ENCODE measurements at regions not wholly inside any gene's neighbourhood (a gene's known extent, or its start where the extent isn't known, plus 50 kb on each side); places are given as distances from the start of the nearest gene placed in this dataset.

GRCh38 chr3:191770541-191770940, 309.6 kb downstream of the PYDC2 start:
- no peak for DNase-seq

GRCh38 chr3:191774485-191774884, 313.5 kb downstream of the PYDC2 start:
- DNase-seq = no peak
- TF ChIP-seq CTCF (IDR thresholded peaks at IDR 0.05; ENCODE audit: low read depth, low read length) = no peak
- no peak overlapping the region for H3K27ac ChIP-seq
- no peaks in the 10 kb centered on the region for H3K27me3 ChIP-seq (ENCODE audit: insufficient read depth, low read depth, severe bottlenecking)
- H3K36me3 ChIP-seq = no peaks in the 10 kb centered on the region
- H3K4me3 ChIP-seq (ENCODE audit: low read depth, low read length) = no peak overlapping the region
- no peaks in the 10 kb centered on the region for H3K9me3 ChIP-seq (ENCODE audit: severe bottlenecking)

More at GRCh38 chr3:191770541-191770940, 309.6 kb downstream of the PYDC2 start:
- H3K9me3 ChIP-seq (ENCODE audit: severe bottlenecking) = no peaks in the 10 kb centered on the region
- H3K36me3 ChIP-seq = no peaks in the 10 kb centered on the region
- TF ChIP-seq CTCF (IDR thresholded peaks at IDR 0.05; ENCODE audit: low read depth, low read length) = no peak
- H3K27ac ChIP-seq = no peak overlapping the region
- no peak overlapping the region for H3K4me3 ChIP-seq (ENCODE audit: low read depth, low read length)
- H3K27me3 ChIP-seq (ENCODE audit: insufficient read depth, low read depth, severe bottlenecking) = no peaks in the 10 kb centered on the region

- no peak for DNase-seq
- no peaks in the 10 kb centered on the region for H3K36me3 ChIP-seq
- no peak overlapping the region for H3K4me3 ChIP-seq (ENCODE audit: low read depth, low read length)
- H3K9me3 ChIP-seq (ENCODE audit: severe bottlenecking) = no peaks in the 10 kb centered on the region
- TF ChIP-seq CTCF (IDR thresholded peaks at IDR 0.05; ENCODE audit: low read depth, low read length) = no peak
- no peaks in the 10 kb centered on the region for H3K27me3 ChIP-seq (ENCODE audit: insufficient read depth, low read depth, severe bottlenecking)
- H3K27ac ChIP-seq = no peak overlapping the region
Measured at GRCh38 chr3:191775451-191776233, 314.7 kb downstream of the PYDC2 start.

- DNase-seq = no peak
- no peak for TF ChIP-seq CTCF (IDR thresholded peaks at IDR 0.05; ENCODE audit: low read depth, low read length)
- Histone ChIP-seq H3K27me3 (ENCODE audit: insufficient read depth, low read depth, severe bottlenecking) (no peaks in the 10 kb centered on the region), H3K36me3 (no peaks in the 10 kb centered on the region), H3K27ac (no peak overlapping the region), H3K9me3 (ENCODE audit: severe bottlenecking) (no peaks in the 10 kb centered on the region), H3K4me3 (ENCODE audit: low read depth, low read length) (no peak overlapping the region)
Measured at GRCh38 chr3:191781044-191781443, 320.1 kb downstream of the PYDC2 start.

- Histone ChIP-seq H3K9me3 (ENCODE audit: severe bottlenecking) (no peaks in the 10 kb centered on the region), H3K27me3 (ENCODE audit: insufficient read depth, low read depth, severe bottlenecking) (no peaks in the 10 kb centered on the region), H3K4me3 (ENCODE audit: low read depth, low read length) (no peak overlapping the region), H3K27ac (no peak overlapping the region), H3K36me3 (no peaks in the 10 kb centered on the region)
- no peak for DNase-seq
- no peak for TF ChIP-seq CTCF (IDR thresholded peaks at IDR 0.05; ENCODE audit: low read depth, low read length)
Measured at GRCh38 chr3:191783024-191783423, 322.1 kb downstream of the PYDC2 start.

GRCh38 chr3:191790934-191791333, 330.0 kb downstream of the PYDC2 start:
- Histone ChIP-seq H3K4me3 (ENCODE audit: low read depth, low read length) (no peak overlapping the region), H3K36me3 (no peaks in the 10 kb centered on the region), H3K9me3 (ENCODE audit: severe bottlenecking) (no peaks in the 10 kb centered on the region), H3K27me3 (ENCODE audit: insufficient read depth, low read depth, severe bottlenecking) (no peaks in the 10 kb centered on the region), H3K27ac (no peak overlapping the region)
- no peak for TF ChIP-seq CTCF (IDR thresholded peaks at IDR 0.05; ENCODE audit: low read depth, low read length)
- no peak for DNase-seq
